SKM-1 (cell line): ENCODE measurements at regions not wholly inside any gene's neighbourhood (a gene's known extent, or its start where the extent isn't known, plus 50 kb on each side); places are given as distances from the start of the nearest gene placed in this dataset.
"Not testable (repeated sequence)": the region's sequence is repeated elsewhere in the genome, so short reads cannot be mapped to it uniquely, and the experiment has no call there.

Source experiments
- DNase-seq: peaks from one replicate; lab custom pipeline; 2025; ENCODE audit not compliant: unreplicated experiment; lab: John Stamatoyannopoulos, UW

DNA sequence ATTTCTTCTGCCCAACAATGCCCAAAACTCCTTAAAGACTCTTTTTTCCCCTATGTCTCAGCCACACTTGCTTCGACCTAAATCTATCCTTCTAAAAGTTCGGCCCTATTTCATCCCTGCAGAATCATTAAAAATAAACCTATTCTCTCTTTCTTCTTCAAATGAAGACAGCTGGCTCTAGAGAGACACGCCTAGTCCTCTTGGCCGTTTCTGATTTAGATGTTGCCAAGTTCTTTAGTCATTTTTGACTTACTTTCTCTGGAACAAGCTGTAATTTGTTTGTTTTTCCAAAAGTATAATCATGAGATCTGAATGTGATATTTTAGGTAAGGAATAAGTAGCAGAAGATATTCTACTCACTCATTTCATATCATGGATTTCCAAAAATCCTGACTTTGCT is 211.6 kb downstream of the CENPC start:
- DNase-seq = no peak

GRCh38 chr4:67332627-67333026 is 212.7 kb downstream of the CENPC start:
- DNase-seq = peak; percentile 21

- DNase-seq = no peak
These were observed 216.9 kb downstream of the CENPC start for GRCh38 chr4:67328393-67328792.

GRCh38 chr4:67328018-67328278 is 217.4 kb downstream of the CENPC start:
- DNase-seq = no peak

DNA sequence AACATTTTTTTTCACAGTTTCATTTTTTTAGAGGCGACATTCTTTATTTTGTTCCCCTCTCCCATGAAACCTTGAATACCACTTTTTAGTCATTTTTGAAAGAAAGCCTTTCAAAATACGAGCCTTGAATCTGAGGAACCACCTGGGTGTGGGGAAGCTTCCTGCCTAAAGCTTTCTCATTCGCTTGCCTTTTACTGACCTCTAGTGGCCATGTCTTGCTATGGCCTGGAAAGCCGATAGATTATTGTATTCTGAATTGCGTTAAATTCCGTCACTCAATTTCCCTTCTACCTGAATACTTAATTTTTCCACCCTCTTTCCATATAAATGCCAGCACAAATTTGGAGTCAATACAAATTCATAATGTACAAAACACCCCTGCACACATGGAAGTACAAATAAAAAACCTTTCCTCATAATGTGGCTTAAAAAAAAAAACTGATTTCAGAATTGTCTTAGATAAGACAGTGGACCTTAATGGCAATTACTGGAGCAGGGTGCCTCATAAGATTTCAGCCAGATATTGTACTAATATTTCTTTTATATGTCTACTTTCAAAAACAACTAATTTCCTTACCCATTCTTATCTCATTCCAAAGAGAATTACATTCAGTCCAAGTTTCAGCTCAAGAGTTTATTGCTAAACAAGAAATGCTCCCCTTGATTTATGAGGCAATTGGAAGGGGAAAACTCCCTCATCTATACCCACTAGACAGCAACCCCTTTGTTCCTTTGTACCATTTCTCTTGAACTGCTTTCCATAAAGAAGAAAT is 217.9 kb downstream of the CENPC start:
- DNase-seq = peak; percentile 16

- DNase-seq = no peak
These were observed 219.5 kb downstream of the CENPC start for GRCh38 chr4:67325791-67326190.

GRCh38 chr4:67320645-67321044 is 224.7 kb downstream of the CENPC start:
- no peak for DNase-seq

DNA sequence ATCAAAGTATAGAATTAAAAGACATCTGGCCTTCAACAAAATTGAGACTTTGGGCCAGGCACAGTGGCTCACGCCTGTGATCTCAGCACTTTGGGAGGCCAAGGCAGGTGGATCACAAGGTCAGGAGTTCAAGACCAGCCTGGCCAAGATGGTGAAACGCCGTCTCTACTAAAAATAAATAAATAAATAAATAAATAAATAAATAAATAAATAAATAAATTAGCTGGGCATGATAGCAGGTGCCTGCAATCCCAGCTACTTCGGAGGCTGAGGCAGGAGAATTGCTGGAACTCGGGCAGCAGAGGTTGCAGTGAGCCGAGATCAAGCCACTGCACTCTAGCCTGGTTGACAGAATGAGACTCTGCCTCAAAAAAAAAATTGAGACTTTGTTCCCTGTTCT is 225.7 kb downstream of the CENPC start:
- DNase-seq = not testable (repeated sequence)

DNA sequence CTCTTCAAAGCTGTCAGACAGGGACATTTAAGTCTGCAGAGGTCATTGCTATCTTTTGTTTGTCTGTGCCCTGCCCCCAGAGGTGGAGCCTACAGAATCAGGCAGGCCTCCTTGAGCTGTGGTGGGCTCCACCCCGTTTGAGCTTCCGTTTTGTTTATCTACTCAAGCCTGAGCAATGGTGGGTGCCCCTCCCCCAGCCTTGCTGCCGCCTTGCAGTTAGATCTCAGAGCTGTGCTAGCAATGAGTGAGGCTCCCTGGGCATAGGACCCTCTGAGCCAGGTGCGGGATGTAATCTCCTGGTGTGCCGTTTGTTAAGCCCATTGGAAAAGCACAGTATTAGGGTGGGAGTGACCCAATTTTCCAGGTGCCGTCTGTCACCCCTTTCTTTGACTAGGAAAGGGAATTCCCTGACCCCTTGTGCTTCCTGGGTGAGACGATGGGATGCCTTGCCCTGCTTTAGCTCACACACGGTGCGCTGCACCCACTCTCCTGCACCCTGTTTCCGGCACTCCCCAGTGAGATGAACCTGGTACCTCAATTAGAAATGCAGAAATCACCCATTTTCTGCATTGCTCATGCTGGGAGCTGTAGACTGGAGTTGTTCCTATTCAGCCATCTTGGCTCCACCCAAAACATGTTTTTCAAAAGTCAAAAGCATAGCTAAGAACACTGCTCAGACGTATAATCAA is 244.7 kb downstream of the CENPC start:
- DNase-seq = not testable (repeated sequence)

DNA sequence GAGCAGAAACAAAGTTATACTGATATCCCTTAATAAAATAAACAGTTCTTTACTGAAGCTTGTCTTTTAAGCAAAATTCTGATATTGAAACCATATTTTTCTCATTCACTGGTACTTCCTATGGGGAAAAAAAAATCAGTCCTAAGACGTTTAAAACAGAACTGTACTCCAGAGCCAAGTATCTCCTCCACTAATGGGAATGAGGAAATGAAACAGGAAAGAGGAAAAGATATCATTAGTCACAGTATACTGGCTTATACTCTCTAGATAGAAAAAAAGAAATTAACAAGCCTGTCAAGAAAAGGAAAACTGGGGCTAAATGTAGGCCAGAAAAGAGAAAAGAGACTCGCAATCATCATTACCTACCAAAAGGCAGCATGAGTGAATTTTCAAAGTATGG is 252.7 kb downstream of the CENPC start:
- DNase-seq = no peak

GRCh38 chr4:67292045-67292444 is 253.3 kb downstream of the CENPC start:
- no peak for DNase-seq

- DNase-seq = no peak
These were observed 253.7 kb downstream of the CENPC start for GRCh38 chr4:67291644-67292043.

DNA sequence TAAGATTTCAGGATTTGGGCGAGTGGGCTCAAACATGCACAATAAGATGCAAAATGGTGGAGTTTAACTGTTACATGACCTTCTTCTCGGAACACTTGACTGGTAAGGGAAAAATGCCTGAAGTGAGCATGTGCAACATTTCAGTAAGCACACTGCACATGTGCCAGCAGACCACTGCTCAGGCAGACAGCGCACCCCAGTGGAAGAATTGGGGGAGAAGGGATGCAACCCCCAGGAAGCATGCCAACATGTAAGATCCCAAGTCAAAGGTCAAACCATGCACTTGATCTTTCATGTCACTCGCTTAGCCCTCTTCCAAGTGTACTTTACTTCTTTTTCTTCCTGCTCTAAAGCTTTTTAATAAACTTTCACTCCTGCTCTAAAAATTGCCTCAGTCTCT is 256.3 kb downstream of the CENPC start:
- no peak for DNase-seq

GRCh38 chr4:67286724-67287123 is 258.6 kb downstream of the CENPC start:
- no peak for DNase-seq

DNA sequence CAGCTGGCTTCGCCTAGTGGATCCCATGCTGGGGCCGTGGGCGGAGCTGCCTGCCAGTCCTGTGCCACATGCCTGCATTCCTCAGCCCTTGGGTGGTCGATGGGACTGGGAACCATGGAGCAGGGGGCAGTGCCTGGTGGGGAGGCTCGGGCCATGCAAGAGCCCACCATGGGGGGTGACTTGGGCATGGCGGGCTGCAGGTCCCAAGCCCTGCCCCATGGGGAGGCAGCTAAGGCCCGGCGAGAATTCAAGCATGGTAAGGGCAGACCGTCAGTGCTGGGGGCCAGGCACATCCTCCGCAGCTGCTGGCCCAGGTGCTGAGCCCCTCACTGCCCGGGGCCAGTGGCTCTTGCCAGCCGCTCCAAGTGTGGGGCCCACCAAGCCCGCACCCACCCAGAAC is 262.6 kb downstream of the CENPC start:
- DNase-seq = no peak

GRCh38 chr4:67275179-67275750 is 270.0 kb downstream of the CENPC start:
- no peak for DNase-seq

GRCh38 chr4:67274671-67275070 is 270.6 kb downstream of the CENPC start:
- not testable (repeated sequence) for DNase-seq

DNA sequence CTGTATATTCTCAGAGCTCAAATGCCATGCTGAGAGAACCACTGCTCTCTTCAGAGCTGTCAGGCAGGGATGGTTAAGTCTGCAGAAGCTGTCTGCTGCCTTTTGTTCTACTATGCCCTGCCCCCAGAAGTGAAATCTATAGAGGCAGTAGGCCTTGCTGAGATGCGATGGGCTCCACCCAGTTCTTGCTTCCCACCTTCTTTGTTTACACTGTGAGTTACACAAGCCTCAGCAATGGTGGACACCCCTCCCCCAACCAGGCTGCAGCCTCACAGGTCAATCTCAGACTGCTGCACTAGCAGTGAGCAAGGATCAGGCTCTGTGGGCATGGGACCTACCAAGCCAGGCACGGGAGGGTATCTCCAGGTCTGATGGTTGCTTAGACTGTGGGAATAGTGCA is 271.6 kb downstream of the CENPC start:
- no peak for DNase-seq

GRCh38 chr4:67261971-67262370 is 283.3 kb downstream of the CENPC start:
- DNase-seq = no peak

- DNase-seq = no peak
These were observed 288.8 kb downstream of the CENPC start for GRCh38 chr4:67256388-67257043.

- DNase-seq = no peak
These were observed 295.0 kb downstream of the CENPC start for GRCh38 chr4:67250131-67250896.
